ENCODE measurements at regions not wholly inside any gene's neighbourhood (a gene's known extent, or its start where the extent isn't known, plus 50 kb on each side); places are given as distances from the start of the nearest gene placed in this dataset.

DNA sequence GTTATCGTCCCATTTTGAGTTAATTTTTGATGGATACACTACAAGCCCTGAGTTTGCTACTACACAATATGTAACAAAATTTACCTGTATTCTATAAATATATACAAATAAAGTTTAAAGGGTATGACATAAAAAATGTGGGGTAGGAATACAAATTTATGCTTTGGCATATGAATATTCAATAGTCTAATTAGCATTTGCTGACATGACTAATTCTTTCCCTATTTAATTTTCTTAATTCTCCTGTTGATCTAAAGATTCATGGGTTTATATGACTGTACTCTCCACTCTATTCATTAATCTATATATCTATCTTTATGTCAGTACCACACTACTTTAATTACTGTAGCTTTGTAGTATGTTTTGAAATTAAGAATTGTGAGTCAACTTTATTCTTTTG lies 1840.7 kb upstream of the FLRT2 start:
- Histone ChIP-seq H3K27me3 (replicated peaks; ENCODE audit: control insufficient read depth, insufficient read depth, low read length) (no peaks in the 10 kb centered on the region), H3K9me3 (no peaks in the 10 kb centered on the region), H3K4me3 (ENCODE audit: low read depth, low read length) (no peak overlapping the region), H3K36me3 (ENCODE audit: control insufficient read depth, insufficient read depth, low read length) (no peaks in the 10 kb centered on the region), H3K4me1 (no peaks in the 10 kb centered on the region)
- Mint-ChIP-seq H3K27ac (ENCODE audit: unreplicated experiment) (no peak overlapping the region), H3K36me3 (ENCODE audit: insufficient read depth, unreplicated experiment) (no peaks in the 10 kb centered on the region), H3K4me1 (ENCODE audit: low read depth, unreplicated experiment) (no peaks in the 10 kb centered on the region), H3K9me3 (ENCODE audit: unreplicated experiment) (no peaks in the 10 kb centered on the region), H3K27me3 (ENCODE audit: insufficient read depth, unreplicated experiment) (no peaks in the 10 kb centered on the region), H3K4me3 (ENCODE audit: unreplicated experiment) (no peak overlapping the region)
- BruUV-seq (replicated peaks): no TSS peak
- TF ChIP-seq, protein P1, sequence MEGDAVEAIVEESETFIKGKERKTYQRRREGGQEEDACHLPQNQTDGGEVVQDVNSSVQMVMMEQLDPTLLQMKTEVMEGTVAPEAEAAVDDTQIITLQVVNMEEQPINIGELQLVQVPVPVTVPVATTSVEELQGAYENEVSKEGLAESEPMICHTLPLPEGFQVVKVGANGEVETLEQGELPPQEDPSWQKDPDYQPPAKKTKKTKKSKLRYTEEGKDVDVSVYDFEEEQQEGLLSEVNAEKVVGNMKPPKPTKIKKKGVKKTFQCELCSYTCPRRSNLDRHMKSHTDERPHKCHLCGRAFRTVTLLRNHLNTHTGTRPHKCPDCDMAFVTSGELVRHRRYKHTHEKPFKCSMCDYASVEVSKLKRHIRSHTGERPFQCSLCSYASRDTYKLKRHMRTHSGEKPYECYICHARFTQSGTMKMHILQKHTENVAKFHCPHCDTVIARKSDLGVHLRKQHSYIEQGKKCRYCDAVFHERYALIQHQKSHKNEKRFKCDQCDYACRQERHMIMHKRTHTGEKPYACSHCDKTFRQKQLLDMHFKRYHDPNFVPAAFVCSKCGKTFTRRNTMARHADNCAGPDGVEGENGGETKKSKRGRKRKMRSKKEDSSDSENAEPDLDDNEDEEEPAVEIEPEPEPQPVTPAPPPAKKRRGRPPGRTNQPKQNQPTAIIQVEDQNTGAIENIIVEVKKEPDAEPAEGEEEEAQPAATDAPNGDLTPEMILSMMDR (IDR thresholded peaks at IDR 0.05; ENCODE audit: insufficient read depth in 1 of 2, low read depth in 1 of 2, low read length in 1 of 2, severe bottlenecking in 1 of 2, unreplicated experiment in 1 of 2): no peak
- CTCF ChIA-PET: no interaction called here
- no peak for DNase-seq
- POLR2A ChIA-PET: no interaction called here
- intact Hi-C loops (cut with micrococcal nuclease; ENCODE audit: unreplicated experiment): no loop called here

DNA sequence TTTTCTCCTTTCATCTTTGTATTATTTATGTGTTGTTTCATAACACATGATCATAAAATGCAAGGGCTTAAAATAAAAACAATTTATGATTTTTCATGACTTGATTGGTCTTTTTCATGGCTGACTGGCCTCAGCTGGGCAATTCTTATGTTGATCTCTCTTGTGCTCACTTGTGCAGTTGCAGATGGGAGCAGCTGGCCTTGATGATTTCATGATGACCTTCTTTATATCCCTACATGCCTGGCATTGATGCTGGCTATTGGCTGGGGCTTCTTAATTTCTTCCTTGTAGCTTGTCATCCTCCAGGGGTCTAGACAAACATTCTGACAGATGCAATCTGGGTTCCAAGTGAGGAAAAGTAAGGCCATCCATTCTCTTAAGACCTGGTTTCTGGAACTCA lies 1832.8 kb upstream of the FLRT2 start:
- BruUV-seq (replicated peaks): no TSS peak
- ChIA-PET CTCF (no interaction called here), POLR2A (no interaction called here)
- DNase-seq: no peak
- H3K9me3 ChIP-seq: no peaks in the 10 kb centered on the region
- no peaks in the 10 kb centered on the region for H3K4me1 ChIP-seq
- Mint-ChIP-seq H3K36me3 (ENCODE audit: insufficient read depth, unreplicated experiment) (no peaks in the 10 kb centered on the region), H3K4me3 (ENCODE audit: unreplicated experiment) (no peak overlapping the region), H3K27ac (ENCODE audit: unreplicated experiment) (no peak overlapping the region), H3K4me1 (ENCODE audit: low read depth, unreplicated experiment) (no peaks in the 10 kb centered on the region), H3K27me3 (ENCODE audit: insufficient read depth, unreplicated experiment) (no peaks in the 10 kb centered on the region), H3K9me3 (ENCODE audit: unreplicated experiment) (no peaks in the 10 kb centered on the region)
- H3K36me3 ChIP-seq (ENCODE audit: control insufficient read depth, insufficient read depth, low read length): no peaks in the 10 kb centered on the region
- TF ChIP-seq, protein P1 (IDR thresholded peaks at IDR 0.05; ENCODE audit: insufficient read depth in 1 of 2, low read depth in 1 of 2, low read length in 1 of 2, severe bottlenecking in 1 of 2, unreplicated experiment in 1 of 2): no peak
- no peak overlapping the region for H3K4me3 ChIP-seq (ENCODE audit: low read depth, low read length)
- intact Hi-C loops (cut with micrococcal nuclease; ENCODE audit: unreplicated experiment): no loop called here
- H3K27me3 ChIP-seq (replicated peaks; ENCODE audit: control insufficient read depth, insufficient read depth, low read length): no peaks in the 10 kb centered on the region

GRCh38 chr14:83702619-83703018 lies 1827.3 kb upstream of the FLRT2 start:
- no peak for DNase-seq
- ChIA-PET POLR2A (no interaction called here), CTCF (no interaction called here)
- Mint-ChIP-seq H3K4me3 (ENCODE audit: unreplicated experiment) (no peak overlapping the region), H3K4me1 (ENCODE audit: low read depth, unreplicated experiment) (no peaks in the 10 kb centered on the region), H3K9me3 (ENCODE audit: unreplicated experiment) (no peaks in the 10 kb centered on the region), H3K36me3 (ENCODE audit: insufficient read depth, unreplicated experiment) (no peaks in the 10 kb centered on the region), H3K27me3 (ENCODE audit: insufficient read depth, unreplicated experiment) (no peaks in the 10 kb centered on the region), H3K27ac (ENCODE audit: unreplicated experiment) (no peak overlapping the region)
- Histone ChIP-seq H3K4me3 (ENCODE audit: low read depth, low read length) (no peak overlapping the region), H3K27me3 (replicated peaks; ENCODE audit: control insufficient read depth, insufficient read depth, low read length) (no peaks in the 10 kb centered on the region), H3K36me3 (ENCODE audit: control insufficient read depth, insufficient read depth, low read length) (no peaks in the 10 kb centered on the region), H3K4me1 (no peaks in the 10 kb centered on the region), H3K9me3 (no peaks in the 10 kb centered on the region)
- no TSS peak for BruUV-seq (replicated peaks)
- TF ChIP-seq, protein P1 (IDR thresholded peaks at IDR 0.05; ENCODE audit: insufficient read depth in 1 of 2, low read depth in 1 of 2, low read length in 1 of 2, severe bottlenecking in 1 of 2, unreplicated experiment in 1 of 2): no peak
- intact Hi-C loops (cut with micrococcal nuclease; ENCODE audit: unreplicated experiment): no loop called here

Data from Caco-2 (cell line).